HG02610 (cell line): ENCODE measurements at regions not wholly inside any gene's neighbourhood (a gene's known extent, or its start where the extent isn't known, plus 50 kb on each side); places are given as distances from the start of the nearest gene placed in this dataset.

Experiments
- ATAC-seq: cut with Tn5 transposase; IDR thresholded peaks from one replicate; pipeline ENCODE4 v1.9.1; 2021; ENCODE audit warnings: mild to moderate bottlenecking, moderate library complexity; ENCODE audit not compliant: unreplicated experiment

GRCh38 chr4:125365731-125366130 is 51.0 kb downstream of the FAT4 start:
- no peak for ATAC-seq

- ATAC-seq, result no peak
These were observed 53.4 kb downstream of the FAT4 start for GRCh38 chr4:125368146-125368545.

- ATAC-seq, result no peak
These were observed 53.9 kb downstream of the FAT4 start for GRCh38 chr4:125368671-125369081.

DNA sequence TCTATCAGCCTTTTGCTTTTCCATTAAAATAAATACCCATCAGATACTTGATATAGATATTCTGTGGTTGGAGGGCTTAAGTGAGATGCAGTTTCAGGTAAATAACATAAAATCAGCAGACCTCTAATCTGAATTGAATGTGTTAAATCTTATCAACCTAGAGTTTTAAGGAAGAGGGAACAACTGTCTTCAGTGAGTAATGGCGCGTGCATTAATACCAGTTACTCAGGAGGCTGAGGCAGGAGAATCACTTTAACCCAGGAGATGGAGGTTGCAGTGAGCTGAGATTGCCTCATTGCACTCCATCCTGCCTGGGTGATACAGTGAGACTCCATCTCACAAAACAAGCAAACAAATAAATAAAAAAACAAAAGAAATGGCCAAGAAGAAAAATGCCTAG is 54.3 kb downstream of the FAT4 start:
- no peak for ATAC-seq

DNA sequence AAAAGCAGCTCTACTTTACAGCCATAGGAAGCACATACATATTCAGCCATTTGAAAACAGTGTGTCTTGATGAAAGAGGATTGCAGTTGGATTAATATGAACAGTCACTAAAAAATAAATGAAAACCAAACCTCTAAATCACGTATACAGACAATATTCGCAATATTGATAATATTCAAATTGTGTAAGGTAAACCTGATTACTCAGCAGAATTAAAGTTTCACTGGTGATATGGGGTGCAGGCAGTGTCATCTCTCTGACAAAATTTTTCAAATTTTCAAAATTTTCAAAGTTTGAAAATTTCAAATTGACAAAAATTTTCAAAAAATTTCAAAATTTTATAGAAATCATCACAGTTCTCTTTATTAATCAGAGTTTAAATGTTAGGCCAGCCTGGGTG is 55.7 kb downstream of the FAT4 start:
- no peak for ATAC-seq

DNA sequence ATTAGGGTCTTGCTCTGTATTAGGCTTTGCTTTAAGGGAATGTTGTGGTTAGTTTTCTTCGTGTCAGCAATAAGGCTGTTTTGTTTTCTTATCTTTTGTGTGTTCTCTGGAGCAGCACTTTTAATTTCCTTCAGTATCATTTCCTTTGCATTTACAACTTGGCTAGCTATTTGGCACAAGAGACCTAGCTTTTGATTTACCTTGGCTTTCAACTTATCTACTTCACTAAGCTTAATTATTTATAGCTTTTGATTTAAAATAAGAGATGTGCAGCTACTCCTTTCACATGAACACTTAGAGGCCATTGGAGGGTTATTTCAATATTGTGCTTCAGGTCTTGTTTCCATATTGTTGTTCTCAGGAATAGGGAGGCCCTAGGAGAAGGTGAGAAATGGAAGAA is 68.2 kb downstream of the FAT4 start:
- ATAC-seq, result no peak

DNA sequence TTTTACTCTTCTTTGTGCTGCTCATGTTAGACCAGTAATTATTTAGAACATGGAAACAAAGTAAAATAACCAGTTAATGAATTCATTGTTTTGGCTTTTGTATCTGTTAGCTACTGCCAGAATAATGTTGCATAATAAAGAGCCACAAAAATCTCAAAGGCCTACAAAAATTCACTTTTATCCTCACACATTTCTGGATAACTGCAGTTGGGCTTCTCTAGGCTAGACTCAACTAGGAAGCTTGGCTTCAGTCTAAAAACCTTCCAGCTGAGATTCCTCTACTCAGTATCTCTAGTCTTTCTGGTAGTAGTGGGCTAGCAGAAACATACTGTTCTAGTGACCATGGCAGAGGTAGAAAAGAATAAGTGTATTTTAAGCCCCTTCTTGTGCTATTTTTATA is 73.0 kb downstream of the FAT4 start:
- ATAC-seq, result no peak

DNA sequence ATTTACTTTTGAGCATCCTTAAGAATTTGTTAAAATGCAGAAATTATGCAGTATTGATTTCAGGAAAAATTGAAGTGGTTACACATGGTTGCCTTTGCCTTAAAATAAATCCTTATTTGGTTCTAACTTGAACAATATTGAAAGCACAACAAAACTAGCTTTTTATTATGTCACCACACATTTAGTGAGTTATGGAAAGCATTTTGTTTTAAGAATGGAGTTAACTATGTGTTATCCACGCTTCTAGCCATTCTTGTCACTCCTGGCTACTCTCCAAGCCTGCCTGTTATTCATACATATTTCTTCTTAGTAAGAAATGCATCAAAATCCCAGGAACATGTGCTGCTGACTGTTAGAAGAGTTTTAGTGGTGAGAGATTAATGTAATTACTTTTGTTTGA is 73.9 kb downstream of the FAT4 start:
- no peak for ATAC-seq

GRCh38 chr4:125389713-125390112 is 75.0 kb downstream of the FAT4 start:
- ATAC-seq, result no peak

DNA sequence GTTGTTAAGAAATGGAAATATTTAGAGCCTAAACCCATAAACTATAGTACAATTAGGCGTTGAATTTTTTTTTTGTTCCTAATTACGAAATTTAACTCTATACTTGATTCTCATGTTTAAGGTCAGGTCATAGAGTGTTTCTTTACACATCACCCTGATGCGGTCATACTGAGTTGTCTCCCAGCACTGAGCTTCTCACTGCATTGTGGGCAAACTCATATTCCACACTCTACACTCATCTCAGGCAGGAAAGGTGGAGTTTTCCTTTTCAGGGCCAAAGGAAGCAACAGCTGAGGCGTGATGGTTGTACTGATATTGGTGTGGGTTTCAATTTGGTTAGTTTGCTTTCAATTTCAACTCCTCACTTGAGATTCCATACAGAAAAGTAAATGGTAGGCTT is 75.4 kb downstream of the FAT4 start:
- no peak for ATAC-seq

DNA sequence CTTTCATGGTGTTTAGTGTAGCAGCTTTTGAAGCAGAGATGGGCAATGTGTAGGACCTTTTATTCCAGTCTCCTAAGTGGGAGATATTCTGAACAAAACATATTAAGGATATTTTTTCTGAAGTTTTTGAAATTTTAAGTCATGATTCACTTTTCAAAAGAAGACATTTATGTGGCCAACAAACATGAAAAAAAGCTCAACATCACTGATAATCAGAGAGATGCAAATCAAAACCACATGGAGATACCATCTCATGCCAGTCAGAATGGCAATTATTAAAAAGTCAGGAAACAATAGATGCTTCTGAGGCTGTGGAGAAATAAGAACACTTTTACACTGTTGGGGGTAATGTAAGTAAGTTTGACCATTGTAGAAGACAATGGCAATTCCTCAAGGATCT is 76.0 kb downstream of the FAT4 start:
- ATAC-seq, result no peak

DNA sequence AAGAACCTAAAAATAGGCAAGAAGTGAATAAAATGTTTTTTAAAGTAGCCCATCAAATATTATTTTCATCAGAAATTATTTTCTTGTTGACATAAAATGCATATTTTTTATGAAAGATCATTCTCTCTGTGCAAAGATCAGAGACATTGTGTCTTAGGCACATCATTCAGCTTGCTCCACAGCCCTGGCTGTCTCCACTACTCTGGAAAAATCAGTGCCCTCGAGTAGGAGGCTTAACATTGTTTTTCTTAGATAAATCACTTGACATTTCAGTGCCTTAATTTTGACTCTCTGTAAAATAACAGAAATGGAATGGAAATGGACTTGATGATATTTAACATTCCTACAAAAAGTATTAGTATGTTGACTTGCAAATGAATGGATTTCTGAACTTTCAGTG is 77.9 kb downstream of the FAT4 start:
- ATAC-seq, result no peak

DNA sequence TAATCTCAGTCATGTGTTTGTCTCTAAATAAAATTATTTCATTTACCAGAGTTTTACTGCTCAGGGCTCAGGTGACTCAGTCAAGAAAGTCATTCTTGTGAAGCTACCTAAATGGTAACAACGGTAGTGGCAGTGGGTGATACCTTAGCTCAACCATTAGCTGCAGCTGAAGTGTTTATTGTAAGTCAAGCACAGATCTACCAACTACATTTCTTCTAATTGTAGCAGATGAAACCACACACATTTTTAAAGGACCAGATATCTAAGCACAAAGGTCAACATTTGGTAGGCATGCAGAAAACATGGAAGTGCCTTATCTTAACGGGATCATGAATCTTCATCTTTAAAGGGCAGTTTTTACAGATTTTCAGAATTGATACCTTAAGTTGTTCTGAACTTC is 79.1 kb downstream of the FAT4 start:
- ATAC-seq, result no peak

- ATAC-seq, result no peak
These were observed 82.5 kb downstream of the FAT4 start for GRCh38 chr4:125397226-125397625.

DNA sequence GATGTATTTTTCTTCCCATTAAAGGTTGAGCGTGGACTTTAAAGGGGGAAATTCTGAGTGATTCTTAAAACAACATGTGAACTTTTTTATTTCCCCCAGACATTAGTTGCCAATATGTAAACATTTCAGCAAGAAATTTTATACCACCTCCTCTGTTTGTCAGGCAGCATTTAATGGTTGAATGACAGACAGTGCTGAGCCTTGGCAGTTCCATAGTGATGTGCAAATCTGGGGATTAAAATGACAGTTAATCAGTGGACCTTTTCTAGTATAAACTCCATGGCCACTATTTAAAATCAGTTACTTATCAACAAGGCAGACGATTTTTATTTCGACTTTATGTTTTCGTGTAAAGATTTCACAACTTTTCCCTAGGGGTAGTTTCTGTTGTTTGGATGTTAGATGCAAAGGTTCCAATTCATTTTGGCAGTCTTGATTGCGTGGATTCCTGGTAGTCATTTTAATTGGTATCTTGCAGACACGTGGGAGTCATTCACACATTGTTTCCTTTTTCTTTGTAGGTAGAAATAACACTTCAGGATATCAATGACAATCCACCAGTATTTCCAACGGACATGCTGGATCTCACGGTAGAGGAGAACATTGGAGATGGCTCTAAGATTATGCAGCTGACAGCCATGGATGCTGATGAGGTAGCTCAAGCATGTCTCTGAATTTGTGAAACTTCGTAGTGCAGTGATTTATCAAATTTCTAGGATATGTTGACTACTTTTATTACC is 83.7 kb downstream of the FAT4 start:
- ATAC-seq, result no peak

DNA sequence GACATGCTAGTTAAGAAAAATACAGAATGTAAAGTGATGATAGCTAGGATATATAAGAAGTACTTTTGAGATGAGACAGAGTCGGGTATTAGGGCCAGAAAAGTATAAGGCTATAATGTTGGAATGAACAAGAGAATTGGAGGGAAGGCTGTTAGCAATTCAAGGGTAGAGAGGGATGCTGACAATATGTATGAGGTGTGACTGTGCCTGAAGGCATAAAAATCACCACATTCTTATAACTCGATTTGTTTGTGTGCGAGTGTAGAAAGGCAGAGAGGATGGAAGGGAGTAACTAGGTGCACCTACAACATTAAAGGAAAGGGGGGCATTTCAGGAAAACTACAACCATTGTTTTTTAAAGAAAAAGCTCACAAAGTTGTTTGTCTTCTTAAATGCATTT is 86.0 kb downstream of the FAT4 start:
- ATAC-seq, result no peak

DNA sequence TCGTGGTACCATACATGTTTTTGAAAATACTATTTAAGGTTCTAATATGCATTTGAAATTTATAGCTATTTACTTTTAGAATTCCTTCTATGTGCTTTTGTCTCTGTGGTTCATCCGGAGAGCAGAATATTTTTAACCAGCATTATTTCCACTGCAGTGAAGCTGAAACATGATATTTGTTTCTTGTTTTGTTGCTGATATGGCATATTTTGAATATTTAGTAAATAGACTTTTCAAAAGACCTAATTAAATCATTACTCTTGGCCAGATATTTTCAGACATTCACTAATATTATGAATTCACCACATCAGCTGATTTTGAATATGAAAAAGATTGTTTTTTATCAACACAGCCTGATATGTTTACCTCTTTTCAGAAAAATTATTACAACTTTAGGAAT is 87.0 kb downstream of the FAT4 start:
- ATAC-seq, result no peak

DNA sequence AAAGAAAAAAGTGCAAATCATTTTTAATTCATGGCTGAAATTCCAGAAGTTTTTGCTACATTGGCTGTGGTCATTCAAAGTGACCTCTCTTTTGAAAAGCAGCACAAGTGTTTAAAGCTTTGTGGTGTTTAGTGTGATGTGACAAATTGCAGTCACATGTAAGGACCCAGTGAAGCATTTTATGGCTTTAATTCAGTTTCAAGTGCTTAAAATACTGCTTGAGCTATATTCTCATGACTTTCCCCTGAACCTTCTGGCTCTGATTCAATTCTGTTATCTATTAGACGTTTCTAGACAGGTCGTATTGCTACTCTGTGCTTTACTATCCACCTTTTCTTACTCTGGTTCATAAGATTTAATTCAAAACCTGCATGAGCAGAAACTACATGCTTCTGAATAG is 105.8 kb downstream of the FAT4 start:
- no peak for ATAC-seq

DNA sequence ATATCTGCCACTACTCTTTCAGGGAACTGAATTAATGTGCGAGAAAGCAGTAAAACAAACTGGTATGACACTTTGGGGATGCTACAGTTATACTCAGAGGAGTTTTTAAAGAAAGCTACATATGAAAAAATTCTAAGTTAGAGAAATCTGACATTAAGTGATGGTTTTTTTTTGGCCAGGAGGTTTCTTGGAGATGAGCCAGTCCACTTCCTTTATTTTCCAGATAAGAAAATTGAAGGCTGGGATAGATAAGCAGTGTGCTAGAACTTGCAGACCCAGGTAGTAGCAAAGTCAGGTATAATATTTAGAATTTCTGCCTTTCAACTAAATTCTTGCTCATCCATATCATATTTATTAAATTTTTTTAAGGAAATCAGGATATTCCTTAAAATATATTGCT is 106.8 kb downstream of the FAT4 start:
- ATAC-seq, result no peak

- no peak for ATAC-seq
These were observed 108.4 kb downstream of the FAT4 start for GRCh38 chr4:125423124-125423523.

DNA sequence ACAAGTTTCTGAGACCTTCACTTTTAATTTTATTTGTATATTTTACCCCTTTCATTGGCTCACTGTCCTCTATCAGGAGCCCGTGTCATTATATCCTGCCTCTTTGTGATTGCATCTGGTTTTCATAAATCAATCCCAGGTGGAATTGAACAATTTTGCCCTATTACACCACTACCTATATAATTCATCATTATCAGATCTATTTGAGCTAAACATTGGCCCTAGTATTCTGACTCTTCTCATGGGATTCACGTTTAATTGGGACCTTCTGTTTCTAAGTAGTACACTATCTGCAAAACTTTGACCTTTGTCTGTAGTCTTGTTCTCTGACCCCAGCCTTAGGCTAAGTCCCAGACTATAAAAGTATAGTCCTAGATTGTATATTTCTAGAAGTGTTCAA is 114.1 kb downstream of the FAT4 start:
- no peak for ATAC-seq

DNA sequence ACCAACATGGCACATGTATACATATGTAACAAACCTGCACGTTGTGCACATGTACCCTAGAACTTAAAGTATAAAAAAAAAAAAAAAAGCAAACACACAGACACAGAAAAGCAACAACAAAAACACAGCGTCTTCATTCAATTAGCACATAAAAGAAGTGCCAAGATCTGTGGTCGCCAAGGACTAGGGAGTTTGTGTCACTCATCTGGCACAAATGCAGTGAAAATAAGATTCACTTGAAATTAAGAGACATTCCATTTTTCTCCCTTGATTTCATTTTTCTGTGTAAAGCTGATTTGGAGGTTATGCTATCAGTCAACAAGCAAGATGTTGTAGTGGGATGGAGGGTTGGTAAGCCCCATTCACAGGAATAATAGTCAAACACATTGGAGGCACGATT is 115.3 kb downstream of the FAT4 start:
- ATAC-seq, result no peak

GRCh38 chr4:125432078-125432477 is 117.3 kb downstream of the FAT4 start:
- no peak for ATAC-seq
